ENCODE measurements at regions not wholly inside any gene's neighbourhood (a gene's known extent, or its start where the extent isn't known, plus 50 kb on each side); places are given as distances from the start of the nearest gene placed in this dataset.

DNA sequence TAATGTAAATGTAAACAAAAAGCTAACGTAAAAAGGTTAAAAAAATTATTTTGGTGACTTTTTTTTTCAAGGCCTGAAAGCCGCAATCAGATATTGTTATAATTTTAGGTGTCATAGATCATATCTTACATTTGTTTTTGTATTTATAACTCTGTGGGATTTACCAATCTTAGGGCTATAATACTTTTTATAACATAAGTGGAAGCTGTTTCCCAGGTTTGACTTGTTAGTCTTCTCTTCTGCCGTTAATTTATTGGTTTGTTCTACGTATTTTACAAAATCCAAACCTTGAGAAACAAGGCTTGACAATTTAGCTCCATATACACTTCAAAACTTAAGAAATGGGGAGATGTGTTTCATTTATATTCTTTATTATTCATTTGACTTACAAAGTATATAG is 119.4 kb downstream of the EVX1 start:
- H3K27me3 ChIP-seq: no peaks in the 10 kb centered on the region
- no peaks in the 10 kb centered on the region for H3K36me3 ChIP-seq
- no peak overlapping the region for H3K4me3 ChIP-seq
- DNase-seq: no peak
- intact Hi-C loops (cut with DNase I): no loop called here
- ATAC-seq: no peak
- H3K27ac ChIP-seq: no peak overlapping the region
- TF ChIP-seq, protein P1, sequence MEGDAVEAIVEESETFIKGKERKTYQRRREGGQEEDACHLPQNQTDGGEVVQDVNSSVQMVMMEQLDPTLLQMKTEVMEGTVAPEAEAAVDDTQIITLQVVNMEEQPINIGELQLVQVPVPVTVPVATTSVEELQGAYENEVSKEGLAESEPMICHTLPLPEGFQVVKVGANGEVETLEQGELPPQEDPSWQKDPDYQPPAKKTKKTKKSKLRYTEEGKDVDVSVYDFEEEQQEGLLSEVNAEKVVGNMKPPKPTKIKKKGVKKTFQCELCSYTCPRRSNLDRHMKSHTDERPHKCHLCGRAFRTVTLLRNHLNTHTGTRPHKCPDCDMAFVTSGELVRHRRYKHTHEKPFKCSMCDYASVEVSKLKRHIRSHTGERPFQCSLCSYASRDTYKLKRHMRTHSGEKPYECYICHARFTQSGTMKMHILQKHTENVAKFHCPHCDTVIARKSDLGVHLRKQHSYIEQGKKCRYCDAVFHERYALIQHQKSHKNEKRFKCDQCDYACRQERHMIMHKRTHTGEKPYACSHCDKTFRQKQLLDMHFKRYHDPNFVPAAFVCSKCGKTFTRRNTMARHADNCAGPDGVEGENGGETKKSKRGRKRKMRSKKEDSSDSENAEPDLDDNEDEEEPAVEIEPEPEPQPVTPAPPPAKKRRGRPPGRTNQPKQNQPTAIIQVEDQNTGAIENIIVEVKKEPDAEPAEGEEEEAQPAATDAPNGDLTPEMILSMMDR (IDR thresholded peaks at IDR 0.05): no peak
- H3K9me3 ChIP-seq: no peaks in the 10 kb centered on the region
- peaks cover 2% of the 10 kb centered on the region for H3K4me1 ChIP-seq

DNA sequence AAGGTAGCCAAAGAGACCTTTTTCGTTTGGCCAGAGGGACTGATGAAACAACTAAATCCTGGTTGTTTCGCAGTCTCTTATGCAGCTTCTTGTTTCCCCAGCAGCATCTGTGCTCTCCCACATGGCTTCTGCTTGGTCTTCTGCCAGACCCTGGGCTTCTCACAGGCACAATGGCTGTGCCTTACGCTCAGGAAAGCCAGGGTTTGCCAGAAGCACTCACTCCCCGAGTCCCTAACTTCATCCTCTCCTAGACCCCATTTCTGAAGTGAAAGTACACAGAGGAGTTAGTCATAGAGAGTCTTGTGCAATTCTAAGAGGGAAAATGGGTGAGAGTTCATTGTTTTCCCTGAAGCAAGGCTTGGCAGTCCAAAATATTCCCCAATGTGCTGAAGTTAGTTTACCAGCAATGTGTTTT is 121.7 kb downstream of the EVX1 start:
- Histone ChIP-seq H3K27ac (peak overlapping the region; percentile 76), H3K4me3 (no peak overlapping the region), H3K27me3 (no peaks in the 10 kb centered on the region), H3K9me3 (no peaks in the 10 kb centered on the region), H3K36me3 (no peaks in the 10 kb centered on the region), H3K4me1 (peaks cover 2% of the 10 kb centered on the region)
- DNase-seq (no peak), ATAC-seq (peak; percentile 69)
- intact Hi-C loops (cut with DNase I): no loop called here
- TF ChIP-seq, protein P1 (IDR thresholded peaks at IDR 0.05): no peak

DNA sequence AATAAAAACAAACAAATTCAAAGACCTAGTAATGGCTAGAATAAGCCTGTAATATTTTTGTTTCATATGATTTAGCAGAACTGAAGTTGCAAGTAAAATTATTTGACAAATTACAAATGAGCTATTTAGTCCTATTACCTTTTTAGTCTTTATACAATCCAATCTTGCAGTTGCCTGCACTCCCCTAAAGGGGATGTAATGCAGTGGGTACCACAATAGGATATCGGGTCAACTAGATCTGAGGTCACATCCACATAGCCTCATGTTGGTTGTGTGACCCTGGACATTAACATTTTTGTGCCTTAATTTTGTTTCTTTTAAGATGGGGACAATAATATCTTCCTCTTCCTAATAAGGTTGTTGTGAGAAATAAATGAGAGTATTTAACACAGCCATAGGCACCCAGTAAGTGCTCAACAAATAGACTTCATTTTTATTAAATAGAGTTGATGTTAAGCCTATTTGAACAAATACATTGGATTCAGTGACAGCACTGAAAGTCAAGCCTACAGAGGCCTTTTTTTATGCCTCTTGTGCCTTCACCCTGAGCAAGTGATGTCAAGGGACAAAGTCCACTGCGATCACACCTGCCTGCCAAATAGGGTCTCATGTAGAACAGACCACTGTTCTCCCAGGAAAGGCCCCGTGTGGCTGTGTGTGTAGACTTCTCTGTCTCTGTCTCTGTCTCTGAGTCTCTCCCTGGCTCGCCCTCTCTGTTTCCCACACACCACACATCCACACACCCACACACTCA is 124.8 kb downstream of the EVX1 start:
- intact Hi-C loops (cut with DNase I): no loop called here
- no peak for DNase-seq

DNA sequence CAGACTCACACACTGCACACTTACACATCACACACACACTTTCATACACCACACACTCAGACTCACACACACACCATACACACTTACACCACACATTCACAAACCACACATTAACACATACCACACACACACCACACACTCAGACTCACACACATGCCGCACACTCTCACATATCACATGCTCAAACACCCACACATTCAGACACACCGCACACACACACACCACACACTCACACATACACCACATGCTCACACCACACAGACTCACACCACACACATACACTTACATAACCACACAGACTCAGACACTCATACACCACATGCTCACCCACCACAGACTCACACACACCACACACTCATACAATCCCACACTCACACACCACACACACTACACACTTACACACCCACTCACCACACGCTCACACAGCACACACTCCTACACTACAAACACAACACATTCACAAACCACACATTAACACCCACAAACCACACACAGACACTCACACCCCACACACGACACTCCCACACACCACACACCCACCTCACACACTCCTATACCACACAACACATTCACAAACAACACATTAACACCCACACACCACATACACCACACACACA is 125.4 kb downstream of the EVX1 start:
- Histone ChIP-seq H3K4me3 (no peak overlapping the region), H3K27me3 (no peaks in the 10 kb centered on the region), H3K27ac (no peak overlapping the region), H3K4me1 (peaks cover 2% of the 10 kb centered on the region), H3K9me3 (no peaks in the 10 kb centered on the region), H3K36me3 (no peaks in the 10 kb centered on the region)
- ATAC-seq (no peak), DNase-seq (no peak)
- TF ChIP-seq, protein P1 (IDR thresholded peaks at IDR 0.05): no peak
- intact Hi-C loops (cut with DNase I): no loop called here

More for the DNA sequence above, 124.8 kb downstream of the EVX1 start:
- Histone ChIP-seq H3K9me3 (no peaks in the 10 kb centered on the region), H3K4me3 (no peak overlapping the region), H3K4me1 (peaks cover 2% of the 10 kb centered on the region), H3K27ac (no peak overlapping the region), H3K27me3 (no peaks in the 10 kb centered on the region), H3K36me3 (no peaks in the 10 kb centered on the region)
- no peak for ATAC-seq
- TF ChIP-seq, protein P1 (IDR thresholded peaks at IDR 0.05): no peak

DNA sequence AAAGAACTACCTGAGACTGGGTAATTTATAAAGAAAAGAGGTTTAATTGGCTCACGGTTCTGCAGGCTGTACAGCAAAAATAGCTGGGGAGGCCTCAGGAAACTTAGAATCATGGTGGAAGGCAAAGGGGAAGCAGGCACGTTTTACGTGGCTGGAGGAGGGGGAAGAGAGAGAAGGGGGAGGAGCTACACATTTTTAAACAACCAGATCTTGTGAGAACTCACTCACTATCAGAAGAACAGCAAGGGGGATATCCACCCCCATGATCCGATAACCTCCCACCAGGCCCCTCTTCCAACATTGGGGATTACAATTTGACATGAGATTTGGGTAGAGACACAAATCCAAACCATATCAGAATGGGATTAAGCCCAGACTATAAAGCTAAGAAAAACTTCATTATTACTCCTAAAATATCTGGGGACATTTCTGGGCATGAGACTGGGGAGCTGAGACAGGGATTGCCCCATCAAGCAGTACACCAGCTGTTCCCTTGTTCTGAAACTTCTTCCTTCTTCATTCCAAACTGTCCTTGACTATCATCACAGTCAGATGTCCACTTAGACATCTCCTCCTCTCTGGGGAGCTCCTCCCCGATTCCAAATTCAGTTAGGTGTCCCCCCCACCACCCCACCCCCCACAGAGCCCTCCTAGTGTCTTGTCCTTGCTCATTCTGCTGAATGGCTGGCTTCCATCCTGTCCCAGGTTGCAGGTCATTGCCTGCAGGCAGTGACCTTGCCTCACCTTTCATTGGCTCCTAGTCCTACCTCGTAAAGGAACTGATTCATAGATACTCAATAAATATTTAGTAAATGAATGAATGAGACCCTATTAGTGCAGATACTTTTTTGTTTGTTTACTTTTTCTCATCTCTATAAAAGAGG is 132.6 kb downstream of the EVX1 start:
- H3K4me3 ChIP-seq: no peak overlapping the region
- DNase-seq (no peak), ATAC-seq (no peak)
- H3K4me1 ChIP-seq: no peaks in the 10 kb centered on the region
- TF ChIP-seq, protein P1 (IDR thresholded peaks at IDR 0.05): no peak
- H3K27ac ChIP-seq: no peak overlapping the region
- H3K36me3 ChIP-seq: no peaks in the 10 kb centered on the region
- no peaks in the 10 kb centered on the region for H3K27me3 ChIP-seq
- intact Hi-C loops (cut with DNase I): no loop called here
- H3K9me3 ChIP-seq: no peaks in the 10 kb centered on the region
